H9 (cell line): ENCODE measurements at regions not wholly inside any gene's neighbourhood (a gene's known extent, or its start where the extent isn't known, plus 50 kb on each side); places are given as distances from the start of the nearest gene placed in this dataset.

Experiments used
- DNase-seq: peaks from one replicate; pipeline ENCODE4 v3.0.0-alpha.2; 2017
- H2AFZ ChIP-seq: one replicate; pipeline ENCODE4 v1.6.1; 2013; ENCODE audit warnings: mild to moderate bottlenecking, low read length, control low read depth, moderate library complexity
- H2AK5ac ChIP-seq: 2 replicates; pipeline ENCODE4 v1.6.1; 2013; ENCODE audit warnings: low read length, control low read depth, mixed read lengths; ENCODE audit not compliant: insufficient read length
- H2BK120ac ChIP-seq: one replicate; pipeline ENCODE4 v1.6.1; 2013; ENCODE audit warnings: low read depth, mild to moderate bottlenecking, low read length, control low read depth, inconsistent platforms; ENCODE audit not compliant: poor library complexity, severe bottlenecking
- H2BK12ac ChIP-seq: 2 replicates; pipeline ENCODE4 v1.6.1; 2013; ENCODE audit warnings: low read length, control low read depth, mixed read lengths, low read depth; ENCODE audit not compliant: insufficient read length
- H2BK15ac ChIP-seq: 2 replicates; pipeline ENCODE4 v1.6.1; 2013; ENCODE audit warnings: low read depth, low read length, control low read depth
- H2BK20ac ChIP-seq: one replicate; pipeline ENCODE4 v1.6.1; 2013; ENCODE audit warnings: low read depth, mild to moderate bottlenecking, low read length, control low read depth, inconsistent platforms; ENCODE audit not compliant: poor library complexity, severe bottlenecking
- H2BK5ac ChIP-seq: 2 replicates; pipeline ENCODE4 v1.6.1; 2013; ENCODE audit warnings: low read length, control low read depth, mixed read lengths; ENCODE audit not compliant: insufficient read length
- H3K14ac ChIP-seq: 2 replicates; pipeline ENCODE4 v1.6.1; 2013; ENCODE audit warnings: low read length, control low read depth; ENCODE audit not compliant: insufficient read depth
- H3K18ac ChIP-seq: 2 replicates; pipeline ENCODE4 v1.6.1; 2013; ENCODE audit warnings: low read depth, mild to moderate bottlenecking, mixed read lengths, low read length, control low read depth; ENCODE audit not compliant: insufficient read length
- H3K23ac ChIP-seq: 2 replicates; pipeline ENCODE4 v1.6.1; 2013; ENCODE audit warnings: low read length, control low read depth, mixed read lengths, low read depth; ENCODE audit not compliant: insufficient read length
- H3K23me2 ChIP-seq: 2 replicates; pipeline ENCODE4 v1.6.1; 2013; ENCODE audit warnings: low read depth, mild to moderate bottlenecking, mixed read lengths, low read length, control low read depth; ENCODE audit not compliant: insufficient read length, poor library complexity, severe bottlenecking
- H3K27ac ChIP-seq: 2 replicates; pipeline ENCODE4 v1.5.1; 2013; ENCODE audit warnings: low read length, control low read depth, mixed read lengths, low read depth; ENCODE audit not compliant: insufficient read length
- H3K27me3 ChIP-seq: 2 replicates; pipeline ENCODE4 v1.6.1; 2013; ENCODE audit warnings: low read length, control low read depth, inconsistent platforms; ENCODE audit not compliant: insufficient read depth
- H3K4ac ChIP-seq: 2 replicates; pipeline ENCODE4 v1.6.1; 2013; ENCODE audit warnings: low read depth, mild to moderate bottlenecking, control low read depth, inconsistent platforms, low read length, moderate library complexity
- H3K4me1 ChIP-seq: 2 replicates; pipeline ENCODE4 v1.6.1; 2013; ENCODE audit warnings: low read length, control low read depth, inconsistent platforms; ENCODE audit not compliant: insufficient read depth
- H3K4me2 ChIP-seq: 2 replicates; pipeline ENCODE4 v1.6.1; 2013; ENCODE audit warnings: low read length, control low read depth, mixed read lengths; ENCODE audit not compliant: insufficient read length, insufficient read depth
- H3K56ac ChIP-seq: 2 replicates; pipeline ENCODE4 v1.6.1; 2013; ENCODE audit warnings: low read depth, mild to moderate bottlenecking, mixed read lengths, low read length, control low read depth; ENCODE audit not compliant: insufficient read length
- H3K79me1 ChIP-seq: 2 replicates; pipeline ENCODE4 v1.6.1; 2013; ENCODE audit warnings: low read depth, mild to moderate bottlenecking, moderate library complexity, low read length, control low read depth, inconsistent platforms; ENCODE audit not compliant: insufficient read depth, poor library complexity, severe bottlenecking
- H3K79me2 ChIP-seq: 2 replicates; pipeline ENCODE4 v1.6.1; 2013; ENCODE audit warnings: low read length, control low read depth, inconsistent platforms; ENCODE audit not compliant: insufficient read depth
- H3K9ac ChIP-seq: 2 replicates; pipeline ENCODE4 v1.6.1; 2013; ENCODE audit warnings: low read length, control low read depth, mixed read lengths; ENCODE audit not compliant: insufficient read length; ENCODE audit errors: extremely low read depth
- H3K9me3 ChIP-seq: one replicate; pipeline ENCODE4 v1.6.1; 2013; ENCODE audit warnings: low read depth, low read length, inconsistent platforms; ENCODE audit not compliant: control insufficient read depth
- H3T11ph ChIP-seq: one replicate; pipeline ENCODE4 v1.6.1; 2013; ENCODE audit warnings: mild to moderate bottlenecking, low read length, control low read depth, inconsistent platforms
- H4K20me1 ChIP-seq: one replicate; pipeline ENCODE4 v1.6.1; 2013; ENCODE audit not compliant: control insufficient read depth, insufficient read length, insufficient read depth
- H4K5ac ChIP-seq: 2 replicates; pipeline ENCODE4 v1.6.1; 2013; ENCODE audit warnings: low read depth, mild to moderate bottlenecking, mixed read lengths, low read length, control low read depth; ENCODE audit not compliant: insufficient read length
- H4K8ac ChIP-seq: replicated peaks from 2 replicates; pipeline ENCODE4 v1.6.1; 2013; ENCODE audit warnings: low read length, control low read depth, mixed read lengths, low read depth; ENCODE audit not compliant: insufficient read length
- H4K91ac ChIP-seq: 2 replicates; pipeline ENCODE4 v1.6.1; 2013; ENCODE audit warnings: low read depth, mild to moderate bottlenecking, moderate library complexity, mixed read lengths, low read length, control low read depth; ENCODE audit not compliant: insufficient read length
- H3K27ac Mint-ChIP-seq, 3 experiments: 2 replicates in 2 of 3; 3 replicates in 1 of 3; pipeline ENCODE4 v1.8.0; 2020 to 2021; ENCODE audit warnings: mixed read lengths in 3 of 3, mild to moderate bottlenecking in 1 of 3, moderate library complexity in 1 of 3
- H3K27me3 Mint-ChIP-seq: 2 replicates; pipeline ENCODE4 v1.8.0; 2021; ENCODE audit warnings: low read depth, mild to moderate bottlenecking, moderate library complexity, mixed read lengths
- H3K36me3 Mint-ChIP-seq, 3 experiments: 2 replicates in 2 of 3; 3 replicates in 1 of 3; pipeline ENCODE4 v1.8.0; 2020 to 2021; ENCODE audit warnings: low read depth in 3 of 3, mixed read lengths in 3 of 3; ENCODE audit not compliant: insufficient read depth in 1 of 3
- H3K4me1 Mint-ChIP-seq, 2 experiments: 2 replicates each; pipeline ENCODE4 v1.8.0; 2020; ENCODE audit warnings: mixed read lengths in 2 of 2
- H3K4me3 Mint-ChIP-seq, 2 experiments: 2 replicates in 1 of 2; 3 replicates in 1 of 2; pipeline ENCODE4 v1.8.0; 2020 to 2021; ENCODE audit warnings: mild to moderate bottlenecking in 2 of 2, mixed read lengths in 2 of 2, moderate library complexity in 1 of 2
- H3K9me3 Mint-ChIP-seq, 2 experiments: 2 replicates in 1 of 2; 3 replicates in 1 of 2; pipeline ENCODE4 v1.8.0; 2020; ENCODE audit warnings: mild to moderate bottlenecking in 2 of 2, mixed read lengths in 2 of 2, moderate library complexity in 1 of 2
- CTCF ChIP-seq: fragments of 200-600 bp; sonication (generic); conservative IDR thresholded peaks from 3 replicates; pipeline ENCODE4 v1.8.0; 2021; ENCODE audit warnings: antibody characterized with exemption, mild to moderate bottlenecking
- whole genome bisulfite sequencing: extraction: QIAGEN DNeasy Blood & Tissue Kit; methylation state at CpG from one replicate; pipeline ENCODE4 v1.1.7; 2013; ENCODE audit warnings: missing lambda C conversion rate, low lambda C conversion rate, mixed read lengths; ENCODE audit not compliant: insufficient read length; ENCODE audit errors: extremely low coverage; 5-methylcytosine and 5-hydroxymethylcytosine counted together

- H4K91ac ChIP-seq, result no peak overlapping the region
- no peak overlapping the region for H3K18ac ChIP-seq
- no peaks in the 10 kb centered on the region for H3K9me3 Mint-ChIP-seq
- no peaks in the 10 kb centered on the region for H3K4me1 ChIP-seq
- peak overlapping the region; percentile 62 for H2AFZ ChIP-seq
- H3T11ph ChIP-seq, result no peak overlapping the region
- H3K14ac ChIP-seq, result no peak overlapping the region
- no peaks in the 10 kb centered on the region for H4K20me1 ChIP-seq
- H2BK5ac ChIP-seq, result no peak overlapping the region
- no peaks in the 10 kb centered on the region for H3K23me2 ChIP-seq
- no peak overlapping the region for H2BK120ac ChIP-seq
- no peak overlapping the region for H2BK20ac ChIP-seq
- H3K56ac ChIP-seq, result peak overlapping the region; percentile 62
- no peaks in the 10 kb centered on the region; a peak in 1 of 7 replicates for H3K36me3 Mint-ChIP-seq
- peaks cover 13 to 16% of the 10 kb centered on the region in 2 experiments for H3K4me1 Mint-ChIP-seq
- DNase-seq, result no peak
- H3K27me3 Mint-ChIP-seq, result no peaks in the 10 kb centered on the region
- H3K9me3 ChIP-seq, result no peaks in the 10 kb centered on the region
- H2AK5ac ChIP-seq, result no peak overlapping the region
- peak overlapping the region; percentile 75 to 85 (median 84); a peak in 4 of 7 replicates for H3K27ac Mint-ChIP-seq
- H3K4ac ChIP-seq, result no peak overlapping the region
- H3K27me3 ChIP-seq, result no peaks in the 10 kb centered on the region
- no peak for TF ChIP-seq CTCF
- H3K4me2 ChIP-seq, result no peak overlapping the region
- no peak overlapping the region for H4K8ac ChIP-seq
- no peak overlapping the region for H3K9ac ChIP-seq
- no CpG with 5 or more reads among the region's 1 CpG for WGBS
- H3K27ac ChIP-seq, result no peak overlapping the region
- H3K79me1 ChIP-seq, result no peaks in the 10 kb centered on the region
- no peak overlapping the region for H2BK15ac ChIP-seq
- no peak overlapping the region for H2BK12ac ChIP-seq
- H3K79me2 ChIP-seq, result no peaks in the 10 kb centered on the region
- H3K23ac ChIP-seq, result no peak overlapping the region
- H4K5ac ChIP-seq, result no peak overlapping the region
- H3K4me3 Mint-ChIP-seq, result no peak overlapping the region
Observed at GRCh38 chr1:199160521-199161318, 521.9 kb downstream of the PTPRC start.
